ENCODE measurements at regions not wholly inside any gene's neighbourhood (a gene's known extent, or its start where the extent isn't known, plus 50 kb on each side); places are given as distances from the start of the nearest gene placed in this dataset.

GRCh38 chr18:56120782-56121181 lies 517.6 kb downstream of the TXNL1 start:
- H3K9me3 ChIP-seq (ENCODE audit: control insufficient read depth, insufficient read depth, low read length), result no peaks in the 10 kb centered on the region
- no peak overlapping the region for H3K14ac ChIP-seq (replicated peaks; ENCODE audit: low read depth, low read length)
- peaks cover 5% of the 10 kb centered on the region for H3K4me1 ChIP-seq (ENCODE audit: control insufficient read depth, insufficient read depth, low read length)
- no peak overlapping the region for H2AFZ ChIP-seq (replicated peaks; ENCODE audit: low read length, poor library complexity)
- H3K9me1 ChIP-seq (ENCODE audit: insufficient read depth, low read length), result peaks cover 2% of the 10 kb centered on the region
- H3K36me3 ChIP-seq (ENCODE audit: control insufficient read depth, insufficient read depth, low read length), result no peaks in the 10 kb centered on the region
- H4K5ac ChIP-seq (ENCODE audit: low read depth, low read length), result no peak overlapping the region
- dilution Hi-C loops (cut with HindIII; ENCODE audit: low sequenced_read_pairs, unreplicated experiment) (no loop called here), in situ Hi-C loops (cut with MboI; ENCODE audit: low sequenced_read_pairs) (no loop called here), intact Hi-C loops (cut with micrococcal nuclease) (no loop called here)
- H3K9ac ChIP-seq (ENCODE audit: low read depth, low read length), result no peak overlapping the region
- no peak overlapping the region for H2BK120ac ChIP-seq (ENCODE audit: low read depth, low read length)
- no peak overlapping the region for H3K4ac ChIP-seq (ENCODE audit: low read depth, low read length)
- no peak overlapping the region for H4K91ac ChIP-seq (ENCODE audit: insufficient read depth, low read depth, low read length)
- no CpG with 5 or more reads among the region's 3 CpGs for WGBS, 2 experiments (ENCODE audit: extremely low coverage in 2 of 2, insufficient read length in 1 of 2)
- H3K56ac ChIP-seq (ENCODE audit: extremely low read depth, insufficient read depth, low read length), result no peak overlapping the region
- H3K23ac ChIP-seq (ENCODE audit: low read depth, low read length), result no peak overlapping the region
- no peak overlapping the region for H2BK5ac ChIP-seq (ENCODE audit: low read depth, low read length, poor library complexity, severe bottlenecking)
- DNase-seq, result no peak
- no peak overlapping the region for H4K8ac ChIP-seq (ENCODE audit: low read depth in 2 of 2, low read length in 2 of 2)
- TF ChIP-seq RCOR1 (IDR thresholded peaks at IDR 0.05; ENCODE audit: insufficient replicate concordance, low read length), result no peak
- TF ChIP-seq, protein P1, sequence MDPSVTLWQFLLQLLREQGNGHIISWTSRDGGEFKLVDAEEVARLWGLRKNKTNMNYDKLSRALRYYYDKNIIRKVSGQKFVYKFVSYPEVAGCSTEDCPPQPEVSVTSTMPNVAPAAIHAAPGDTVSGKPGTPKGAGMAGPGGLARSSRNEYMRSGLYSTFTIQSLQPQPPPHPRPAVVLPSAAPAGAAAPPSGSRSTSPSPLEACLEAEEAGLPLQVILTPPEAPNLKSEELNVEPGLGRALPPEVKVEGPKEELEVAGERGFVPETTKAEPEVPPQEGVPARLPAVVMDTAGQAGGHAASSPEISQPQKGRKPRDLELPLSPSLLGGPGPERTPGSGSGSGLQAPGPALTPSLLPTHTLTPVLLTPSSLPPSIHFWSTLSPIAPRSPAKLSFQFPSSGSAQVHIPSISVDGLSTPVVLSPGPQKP (IDR thresholded peaks at IDR 0.05; ENCODE audit: borderline replicate concordance, low read depth, low read length), result no peak
- TF ChIP-seq BHLHE40 (IDR thresholded peaks at IDR 0.05; ENCODE audit: low read depth, low read length), result no peak
- TF ChIP-seq, protein P2, sequence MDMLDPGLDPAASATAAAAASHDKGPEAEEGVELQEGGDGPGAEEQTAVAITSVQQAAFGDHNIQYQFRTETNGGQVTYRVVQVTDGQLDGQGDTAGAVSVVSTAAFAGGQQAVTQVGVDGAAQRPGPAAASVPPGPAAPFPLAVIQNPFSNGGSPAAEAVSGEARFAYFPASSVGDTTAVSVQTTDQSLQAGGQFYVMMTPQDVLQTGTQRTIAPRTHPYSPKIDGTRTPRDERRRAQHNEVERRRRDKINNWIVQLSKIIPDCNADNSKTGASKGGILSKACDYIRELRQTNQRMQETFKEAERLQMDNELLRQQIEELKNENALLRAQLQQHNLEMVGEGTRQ (IDR thresholded peaks at IDR 0.05; ENCODE audit: low read depth, low read length), result no peak
- no peak for TF ChIP-seq FOS (IDR thresholded peaks at IDR 0.05; ENCODE audit: low read depth, low read length)
- no peak for TF ChIP-seq RAD21 (IDR thresholded peaks at IDR 0.05; ENCODE audit: low read length)
- TF ChIP-seq POLR2A (IDR thresholded peaks at IDR 0.05; ENCODE audit: low read depth, low read length), result no peak
- TF ChIP-seq MXI1 (IDR thresholded peaks at IDR 0.05; ENCODE audit: borderline replicate concordance, low read depth, low read length), result no peak
- no peak for TF ChIP-seq SMC3 (IDR thresholded peaks at IDR 0.05; ENCODE audit: low read depth, low read length)
- no peak overlapping the region for H3K27ac ChIP-seq (ENCODE audit: insufficient read depth, low read length)
- CTCF ChIA-PET, result no interaction called here
- no peak overlapping the region for H3K4me2 ChIP-seq (ENCODE audit: low read depth, low read length)
- H3K4me3 ChIP-seq (ENCODE audit: insufficient read depth, low read depth, low read length), result no peak overlapping the region
- H2AK5ac ChIP-seq (ENCODE audit: low read depth, low read length), result no peak overlapping the region
- no peaks in the 10 kb centered on the region for H3K79me1 ChIP-seq (ENCODE audit: low read depth in 1 of 2, low read length in 2 of 2)
- H3K18ac ChIP-seq (ENCODE audit: low read depth, low read length), result no peak overlapping the region
- no peaks in the 10 kb centered on the region for H3K27me3 ChIP-seq (ENCODE audit: control insufficient read depth, insufficient read depth, low read length)
- no peak overlapping the region for H2AK9ac ChIP-seq (replicated peaks; ENCODE audit: low read depth, low read length, poor library complexity)
- H4K20me1 ChIP-seq (ENCODE audit: insufficient read depth, low read length), result no peaks in the 10 kb centered on the region
- ATAC-seq (ENCODE audit: low read depth), result no peak
- no TSS peak for BruUV-seq (replicated peaks)
- H2BK20ac ChIP-seq (ENCODE audit: low read depth, low read length), result no peak overlapping the region
- no peak overlapping the region for H2BK15ac ChIP-seq (ENCODE audit: low read depth, low read length)
- POLR2A ChIA-PET (ENCODE audit: unreplicated experiment), result no interaction called here

Data from IMR-90 (cell line).